Stimulated activated CD8-positive, alpha-beta memory T cell treated with anti-CD3 and anti-CD28 coated beads, Interleukin-2, amount 100 ng/mL, for 1 hour (primary cell): ENCODE measurements at regions not wholly inside any gene's neighbourhood (a gene's known extent, or its start where the extent isn't known, plus 50 kb on each side); places are given as distances from the start of the nearest gene placed in this dataset.
"Not testable (repeated sequence)": the region's sequence is repeated elsewhere in the genome, so short reads cannot be mapped to it uniquely, and the experiment has no call there.

Source experiments
- DNase-seq, 2 donors: peaks; one replicate each; pipeline ENCODE4 v3.0.0-alpha.2; 2020; ENCODE audit warnings: low read depth in 2 of 2

- not testable (repeated sequence) for DNase-seq
Measured at GRCh38 chr17:15802917-15803316, 70.8 kb downstream of the TBC1D26 start.

- DNase-seq, result not testable (repeated sequence)
Measured at GRCh38 chr17:15806825-15807224, 74.7 kb downstream of the TBC1D26 start.

GRCh38 chr17:15813388-15813787, 81.3 kb downstream of the TBC1D26 start:
- not testable (repeated sequence) for DNase-seq

- not testable (repeated sequence) for DNase-seq
Measured at GRCh38 chr17:15814003-15814402, 81.9 kb downstream of the TBC1D26 start.

- DNase-seq, result not testable (repeated sequence)
Measured at GRCh38 chr17:15817861-15818260, 85.8 kb downstream of the TBC1D26 start.

- not testable (repeated sequence) for DNase-seq
Measured at GRCh38 chr17:15822280-15822679, 90.2 kb downstream of the TBC1D26 start.

GRCh38 chr17:15828727-15829314, 96.7 kb downstream of the TBC1D26 start:
- DNase-seq, result peak; percentile 37 to 60

GRCh38 chr17:15830221-15830620, 98.1 kb downstream of the TBC1D26 start:
- DNase-seq, result not testable (repeated sequence)

GRCh38 chr17:15831182-15831581, 99.1 kb downstream of the TBC1D26 start:
- not testable (repeated sequence) for DNase-seq

- not testable (repeated sequence) for DNase-seq
Measured at GRCh38 chr17:15832921-15833480, 100.9 kb downstream of the TBC1D26 start.

GRCh38 chr17:15833890-15834289, 101.8 kb downstream of the TBC1D26 start:
- not testable (repeated sequence) for DNase-seq

GRCh38 chr17:15835481-15835880, 103.4 kb downstream of the TBC1D26 start:
- not testable (repeated sequence) for DNase-seq

- DNase-seq, result not testable (repeated sequence)
Measured at GRCh38 chr17:15836249-15836982, 104.3 kb downstream of the TBC1D26 start.

- DNase-seq, result not testable (repeated sequence)
Measured at GRCh38 chr17:15836991-15837390, 104.9 kb downstream of the TBC1D26 start.

- not testable (repeated sequence) for DNase-seq
Measured at GRCh38 chr17:15847447-15848229, 97.3 kb upstream of the ADORA2B start.

- peak in 1 of 2 donors; percentile 26 for DNase-seq
Measured at GRCh38 chr17:15849054-15849453, 95.9 kb upstream of the ADORA2B start.

GRCh38 chr17:15850071-15850470, 94.9 kb upstream of the ADORA2B start:
- DNase-seq, result not testable (repeated sequence)

GRCh38 chr17:15850687-15851086, 94.2 kb upstream of the ADORA2B start:
- not testable (repeated sequence) for DNase-seq

- DNase-seq, result not testable (repeated sequence)
Measured at GRCh38 chr17:15852863-15853262, 92.1 kb upstream of the ADORA2B start.

- not testable (repeated sequence) for DNase-seq
Measured at GRCh38 chr17:15856191-15856590, 88.7 kb upstream of the ADORA2B start.

GRCh38 chr17:15856745-15857144, 88.2 kb upstream of the ADORA2B start:
- not testable (repeated sequence) for DNase-seq

- DNase-seq, result not testable (repeated sequence)
Measured at GRCh38 chr17:15858082-15858481, 86.8 kb upstream of the ADORA2B start.
